ENCODE measurements at regions not wholly inside any gene's neighbourhood (a gene's known extent, or its start where the extent isn't known, plus 50 kb on each side); places are given as distances from the start of the nearest gene placed in this dataset.

DNA sequence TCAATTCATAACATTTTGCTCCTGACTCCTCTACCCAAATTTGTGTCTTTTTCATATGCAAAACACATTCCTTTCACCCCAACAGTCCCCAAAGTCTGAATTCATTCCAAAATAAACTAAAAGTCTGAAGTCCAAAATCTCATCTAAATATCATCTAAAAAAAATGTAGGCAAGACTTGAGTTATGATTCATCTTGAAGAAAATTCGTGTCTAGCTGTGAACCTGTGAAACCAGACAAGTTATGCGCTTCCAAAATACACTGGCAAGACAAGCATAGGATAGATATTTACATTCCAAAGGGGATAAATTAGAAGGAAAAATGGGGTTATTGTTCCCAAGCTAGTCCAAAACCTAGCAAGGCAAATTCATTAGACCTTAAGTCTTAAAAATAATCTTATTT is 1302.0 kb upstream of the GBE1 start:
- Mint-ChIP-seq H3K9me3 (ENCODE audit: insufficient read depth) (peaks cover 14% of the 10 kb centered on the region), H3K4me3 (no peak overlapping the region), H3K27ac (no peak overlapping the region), H3K27me3 (ENCODE audit: low read depth) (no peaks in the 10 kb centered on the region), H3K36me3 (ENCODE audit: low read depth) (no peaks in the 10 kb centered on the region), H3K4me1 (ENCODE audit: low read depth) (no peaks in the 10 kb centered on the region)
- DNase-seq (no peak), ATAC-seq (no peak)
- ChIA-PET POLR2A (no interaction called here), CTCF (no interaction called here)

DNA sequence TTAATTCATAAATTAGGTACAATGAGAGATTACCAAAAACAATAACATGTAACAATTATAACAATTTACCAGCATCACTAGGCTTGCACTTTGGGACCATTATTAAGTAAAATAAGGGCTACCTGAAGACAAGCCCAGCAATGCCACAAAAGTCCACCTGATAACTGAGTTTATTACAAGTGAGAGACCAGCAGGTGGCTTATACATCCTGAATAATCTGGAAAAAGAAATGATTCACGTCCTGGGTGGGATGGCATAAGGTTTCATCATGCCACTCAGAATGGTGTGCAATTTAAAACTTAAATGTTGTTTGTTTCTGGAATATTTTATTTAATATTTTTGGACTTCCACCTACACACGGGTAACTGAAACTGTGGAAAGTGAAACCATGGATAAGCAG is 1287.1 kb upstream of the GBE1 start:
- no peak for ATAC-seq
- ChIA-PET CTCF (no interaction called here), POLR2A (no interaction called here)
- Mint-ChIP-seq H3K4me3 (no peak overlapping the region), H3K9me3 (ENCODE audit: insufficient read depth) (no peaks in the 10 kb centered on the region), H3K27ac (no peak overlapping the region), H3K36me3 (ENCODE audit: low read depth) (no peaks in the 10 kb centered on the region), H3K4me1 (ENCODE audit: low read depth) (no peaks in the 10 kb centered on the region), H3K27me3 (ENCODE audit: low read depth) (no peaks in the 10 kb centered on the region)
- DNase-seq = no peak

GRCh38 chr3:83039422-83039821 is 1278.0 kb upstream of the GBE1 start:
- no peak overlapping the region for H3K4me3 Mint-ChIP-seq
- H3K27ac Mint-ChIP-seq = no peak overlapping the region

GRCh38 chr3:83035704-83036010 is 1274.2 kb upstream of the GBE1 start:
- no peak for DNase-seq
- Mint-ChIP-seq H3K9me3 (ENCODE audit: insufficient read depth) (no peaks in the 10 kb centered on the region), H3K27me3 (ENCODE audit: low read depth) (no peaks in the 10 kb centered on the region), H3K36me3 (ENCODE audit: low read depth) (no peaks in the 10 kb centered on the region), H3K4me3 (no peak overlapping the region), H3K4me1 (ENCODE audit: low read depth) (no peaks in the 10 kb centered on the region), H3K27ac (no peak overlapping the region)
- ChIA-PET CTCF (no interaction called here), POLR2A (no interaction called here)
- ATAC-seq = no peak

More at GRCh38 chr3:83039422-83039821, 1278.0 kb upstream of the GBE1 start:
- Mint-ChIP-seq H3K9me3 (ENCODE audit: insufficient read depth) (no peaks in the 10 kb centered on the region), H3K27me3 (ENCODE audit: low read depth) (no peaks in the 10 kb centered on the region), H3K4me1 (ENCODE audit: low read depth) (no peaks in the 10 kb centered on the region), H3K36me3 (ENCODE audit: low read depth) (no peaks in the 10 kb centered on the region)
- DNase-seq = no peak
- ChIA-PET CTCF (no interaction called here), POLR2A (no interaction called here)
- ATAC-seq = no peak

GRCh38 chr3:83034806-83035703 is 1273.6 kb upstream of the GBE1 start:
- ATAC-seq (no peak), DNase-seq (no peak)
- Mint-ChIP-seq H3K4me3 (no peak overlapping the region), H3K4me1 (ENCODE audit: low read depth) (no peaks in the 10 kb centered on the region), H3K36me3 (ENCODE audit: low read depth) (no peaks in the 10 kb centered on the region), H3K27me3 (ENCODE audit: low read depth) (no peaks in the 10 kb centered on the region), H3K9me3 (ENCODE audit: insufficient read depth) (no peaks in the 10 kb centered on the region), H3K27ac (no peak overlapping the region)
- POLR2A ChIA-PET = no interaction called here
- CTCF ChIA-PET = no interaction called here

DNA sequence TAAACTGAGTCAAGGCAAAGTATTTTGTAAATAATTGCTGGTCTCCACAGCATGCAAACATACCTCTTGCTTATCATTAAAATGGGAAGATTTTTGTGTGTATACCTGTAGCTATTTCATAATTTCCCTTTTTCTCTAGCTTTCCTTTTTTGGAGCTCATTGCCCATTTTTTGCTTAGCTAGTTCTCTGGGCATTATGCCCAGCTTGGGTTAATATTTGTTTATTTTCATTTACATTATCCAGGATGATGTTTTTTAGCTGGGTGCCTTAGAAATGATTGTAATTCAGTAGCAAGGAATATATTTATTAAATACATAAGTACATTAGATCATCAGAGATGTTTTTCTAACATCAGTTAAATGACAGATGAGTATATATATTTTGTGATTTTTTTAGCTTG is 1271.7 kb upstream of the GBE1 start:
- ChIA-PET POLR2A (no interaction called here), CTCF (no interaction called here)
- Mint-ChIP-seq H3K4me3 (no peak overlapping the region), H3K27me3 (ENCODE audit: low read depth) (no peaks in the 10 kb centered on the region), H3K4me1 (ENCODE audit: low read depth) (no peaks in the 10 kb centered on the region), H3K27ac (no peak overlapping the region), H3K36me3 (ENCODE audit: low read depth) (no peaks in the 10 kb centered on the region), H3K9me3 (ENCODE audit: insufficient read depth) (peaks cover 5% of the 10 kb centered on the region)
- no peak for ATAC-seq
- no peak for DNase-seq

DNA sequence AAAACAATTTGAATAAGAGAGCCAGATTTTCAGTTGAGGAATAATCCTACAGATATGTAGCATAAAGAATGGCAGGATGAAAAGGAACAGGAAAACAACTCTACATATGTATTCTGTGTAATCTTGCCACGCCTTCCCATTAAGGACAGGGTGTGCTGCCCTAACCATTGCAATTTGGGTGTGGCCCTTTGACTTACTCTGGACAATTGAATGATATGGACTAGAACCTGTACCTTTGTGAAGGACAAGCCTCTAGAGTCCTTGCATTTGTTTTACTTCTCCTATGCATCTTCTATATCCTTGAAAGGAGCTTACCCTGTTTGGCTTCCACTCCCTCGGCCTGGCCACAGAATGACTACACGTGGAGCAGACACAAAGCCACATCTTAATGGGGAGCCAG is 1261.6 kb upstream of the GBE1 start:
- no peak for DNase-seq

GRCh38 chr3:83011481-83011880 is 1250.0 kb upstream of the GBE1 start:
- peaks cover 6% of the 10 kb centered on the region for H3K9me3 Mint-ChIP-seq (ENCODE audit: insufficient read depth)
- no peak overlapping the region for H3K27ac Mint-ChIP-seq
- no peaks in the 10 kb centered on the region for H3K27me3 Mint-ChIP-seq (ENCODE audit: low read depth)

More for the DNA sequence above, 1261.6 kb upstream of the GBE1 start:
- CTCF ChIA-PET = no interaction called here
- Mint-ChIP-seq H3K9me3 (ENCODE audit: insufficient read depth) (peaks cover 4% of the 10 kb centered on the region), H3K4me3 (no peak overlapping the region), H3K27ac (no peak overlapping the region), H3K36me3 (ENCODE audit: low read depth) (no peaks in the 10 kb centered on the region), H3K27me3 (ENCODE audit: low read depth) (no peaks in the 10 kb centered on the region), H3K4me1 (ENCODE audit: low read depth) (no peaks in the 10 kb centered on the region)
- no peak for ATAC-seq
- POLR2A ChIA-PET = interaction anchor here (0.6 kb wide), 1 partner anchor 878 kb away, joined by 3 read pairs; no protein-coding TSS in a partner anchor

GRCh38 chr3:83003917-83004316 is 1242.5 kb upstream of the GBE1 start:
- no peaks in the 10 kb centered on the region for H3K27me3 Mint-ChIP-seq (ENCODE audit: low read depth)
- H3K4me1 Mint-ChIP-seq (ENCODE audit: low read depth) = no peaks in the 10 kb centered on the region
- no peak overlapping the region for H3K27ac Mint-ChIP-seq
- no peaks in the 10 kb centered on the region for H3K9me3 Mint-ChIP-seq (ENCODE audit: insufficient read depth)
- H3K4me3 Mint-ChIP-seq = no peak overlapping the region
- POLR2A ChIA-PET = no interaction called here
- CTCF ChIA-PET = no interaction called here
- H3K36me3 Mint-ChIP-seq (ENCODE audit: low read depth) = no peaks in the 10 kb centered on the region
- ATAC-seq (no peak), DNase-seq (no peak)

More at GRCh38 chr3:83011481-83011880, 1250.0 kb upstream of the GBE1 start:
- DNase-seq (no peak), ATAC-seq (no peak)
- ChIA-PET CTCF (no interaction called here), POLR2A (no interaction called here)
- Mint-ChIP-seq H3K4me1 (ENCODE audit: low read depth) (no peaks in the 10 kb centered on the region), H3K4me3 (no peak overlapping the region), H3K36me3 (ENCODE audit: low read depth) (no peaks in the 10 kb centered on the region)

- Mint-ChIP-seq H3K4me3 (no peak overlapping the region), H3K4me1 (ENCODE audit: low read depth) (no peaks in the 10 kb centered on the region), H3K36me3 (ENCODE audit: low read depth) (no peaks in the 10 kb centered on the region), H3K27ac (no peak overlapping the region), H3K9me3 (ENCODE audit: insufficient read depth) (no peaks in the 10 kb centered on the region), H3K27me3 (ENCODE audit: low read depth) (no peaks in the 10 kb centered on the region)
- ATAC-seq (no peak), DNase-seq (no peak)
- CTCF ChIA-PET = no interaction called here
- POLR2A ChIA-PET = no interaction called here
Measured at GRCh38 chr3:83002869-83003445, 1241.5 kb upstream of the GBE1 start.

- POLR2A ChIA-PET = no interaction called here
- Mint-ChIP-seq H3K36me3 (ENCODE audit: low read depth) (no peaks in the 10 kb centered on the region), H3K4me3 (no peak overlapping the region), H3K4me1 (ENCODE audit: low read depth) (no peaks in the 10 kb centered on the region), H3K27me3 (ENCODE audit: low read depth) (no peaks in the 10 kb centered on the region), H3K9me3 (ENCODE audit: insufficient read depth) (peaks cover 14% of the 10 kb centered on the region), H3K27ac (no peak overlapping the region)
- DNase-seq = no peak
- CTCF ChIA-PET = no interaction called here
- ATAC-seq = no peak
Measured at GRCh38 chr3:82999777-83000176, 1238.3 kb upstream of the GBE1 start.

- Mint-ChIP-seq H3K27ac (no peak overlapping the region), H3K9me3 (ENCODE audit: insufficient read depth) (peaks cover 20% of the 10 kb centered on the region), H3K27me3 (ENCODE audit: low read depth) (no peaks in the 10 kb centered on the region), H3K4me1 (ENCODE audit: low read depth) (no peaks in the 10 kb centered on the region), H3K36me3 (ENCODE audit: low read depth) (no peaks in the 10 kb centered on the region), H3K4me3 (no peak overlapping the region)
- CTCF ChIA-PET = no interaction called here
- DNase-seq = no peak
- POLR2A ChIA-PET = no interaction called here
- no peak for ATAC-seq
Measured at GRCh38 chr3:82978368-82978767, 1216.9 kb upstream of the GBE1 start.

DNA sequence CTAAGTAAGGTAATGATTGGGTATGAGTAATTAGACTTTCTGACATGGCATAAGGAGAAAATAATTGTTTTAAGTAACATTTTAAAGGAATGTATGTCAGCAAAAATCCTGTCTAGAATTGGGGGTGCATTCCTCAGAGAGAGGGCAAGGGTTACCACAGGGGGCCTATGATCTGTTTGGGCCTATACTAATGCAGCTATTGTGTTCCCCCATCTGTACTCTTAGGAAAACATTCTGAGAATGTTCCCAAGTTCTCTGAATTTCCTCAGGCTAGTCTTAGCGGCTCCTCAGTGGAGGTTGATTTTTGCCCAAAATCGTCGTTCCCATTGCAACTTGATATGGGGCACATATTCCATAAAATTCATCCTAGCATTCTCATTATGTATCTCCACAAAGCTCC is 1216.4 kb upstream of the GBE1 start:
- Mint-ChIP-seq H3K9me3 (ENCODE audit: insufficient read depth) (peaks cover 20% of the 10 kb centered on the region), H3K36me3 (ENCODE audit: low read depth) (no peaks in the 10 kb centered on the region), H3K27me3 (ENCODE audit: low read depth) (no peaks in the 10 kb centered on the region), H3K4me1 (ENCODE audit: low read depth) (no peaks in the 10 kb centered on the region), H3K4me3 (no peak overlapping the region), H3K27ac (no peak overlapping the region)
- ATAC-seq = no peak
- POLR2A ChIA-PET = no interaction called here
- DNase-seq = no peak
- CTCF ChIA-PET = no interaction called here

Measured in activated CD8-positive, alpha-beta T cell treated with anti-CD3 and anti-CD28 coated beads, Interleukin-2, amount 10 ng/mL, durations not matched to agents 7 days and 5 days (primary cell).